Upper lobe of right lung (tissue), 1 donor: ENCODE measurements at regions not wholly inside any gene's neighbourhood (a gene's known extent, or its start where the extent isn't known, plus 50 kb on each side); places are given as distances from the start of the nearest gene placed in this dataset.
A peak's percentile ranks its signal among the peaks of the same experiment; 100 is the strongest.

ENCODE experiments used
- ATAC-seq: fragments of 200-7000 bp; cut with Tn5 transposase; one replicate; pipeline ENCODE4 v1.9.1; 2020; ENCODE audit warnings: mild to moderate bottlenecking, moderate library complexity
- DNase-seq: peaks from one replicate; pipeline ENCODE4 v3.0.0-alpha.2; 2020
- H3K27ac ChIP-seq: fragments of 200-600 bp; one replicate; pipeline ENCODE4 v1.8.0; 2022
- H3K27me3 ChIP-seq: fragments of 200-600 bp; one replicate; pipeline ENCODE4 v1.8.0; 2022; ENCODE audit warnings: mild to moderate bottlenecking
- H3K36me3 ChIP-seq: fragments of 200-600 bp; one replicate; pipeline ENCODE4 v1.8.0; 2022
- H3K4me1 ChIP-seq: fragments of 200-600 bp; one replicate; pipeline ENCODE4 v1.8.0; 2022
- H3K4me3 ChIP-seq: fragments of 200-600 bp; one replicate; pipeline ENCODE4 v1.8.0; 2022; ENCODE audit warnings: mild to moderate bottlenecking
- H3K9me3 ChIP-seq: fragments of 200-600 bp; one replicate; pipeline ENCODE4 v1.8.0; 2022
- intact Hi-C: fragments of 100-400 bp; cut with DNase I; formaldehyde crosslinking; loops from one replicate; pipeline ENCODE4 v1.11.0; 2022
- TF ChIP-seq, protein P1 (sequence below): fragments of 200-600 bp; IDR thresholded peaks from one replicate; pipeline ENCODE4 v1.8.0; 2022; ENCODE audit warnings: antibody characterized with exemption
- donor health status: DM: no; HTN: yes; CAD: no; lungs with severe emphysema.

DNA sequence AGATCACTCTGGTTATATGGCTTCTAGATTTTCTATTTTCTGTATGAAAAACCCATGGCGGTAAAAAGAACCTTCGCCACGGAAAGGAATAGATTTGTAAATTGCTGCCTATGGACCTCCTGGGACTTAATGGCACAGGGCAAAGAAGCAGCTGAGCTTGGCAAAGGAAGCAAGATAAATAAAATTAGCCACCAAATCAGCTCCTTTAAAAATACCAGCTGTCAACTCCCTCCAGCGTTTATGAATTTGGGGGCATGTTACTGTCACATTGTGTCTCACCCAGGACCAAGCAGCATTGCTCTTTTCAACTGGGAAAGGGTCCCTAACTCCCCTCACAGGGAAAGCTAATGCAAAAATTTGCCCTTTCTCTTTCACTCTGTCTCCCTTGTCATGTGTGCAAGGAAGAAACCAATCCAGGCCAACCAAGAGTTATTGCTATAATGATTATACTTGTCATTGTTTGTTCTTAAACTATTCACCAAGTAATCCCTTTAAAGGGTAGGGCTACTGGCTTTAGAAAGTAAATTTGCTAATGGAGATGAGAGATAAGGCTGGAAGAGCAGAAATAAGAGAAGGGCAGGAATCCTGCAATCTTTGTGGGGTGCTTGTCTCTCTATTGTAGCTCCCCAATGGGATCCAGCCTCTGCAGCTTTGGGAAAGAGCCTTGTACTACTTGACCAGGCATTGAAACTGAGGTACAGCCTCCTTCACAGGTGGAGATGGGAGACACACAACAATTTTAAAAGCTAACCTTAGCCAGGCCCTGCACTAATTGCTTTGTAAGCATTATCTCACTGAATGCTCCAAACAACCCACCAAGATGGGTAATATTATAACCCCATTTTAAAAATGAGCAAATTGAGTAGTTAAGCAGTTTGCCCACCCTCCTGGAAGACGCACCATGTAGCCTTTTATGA lies 119.1 kb upstream of the KLF7 start:
- Histone ChIP-seq H3K4me1 (peaks cover 5% of the 10 kb centered on the region), H3K27me3 (no peaks in the 10 kb centered on the region), H3K27ac (no peak overlapping the region), H3K36me3 (no peaks in the 10 kb centered on the region), H3K9me3 (no peaks in the 10 kb centered on the region), H3K4me3 (no peak overlapping the region)
- TF ChIP-seq, protein P1, sequence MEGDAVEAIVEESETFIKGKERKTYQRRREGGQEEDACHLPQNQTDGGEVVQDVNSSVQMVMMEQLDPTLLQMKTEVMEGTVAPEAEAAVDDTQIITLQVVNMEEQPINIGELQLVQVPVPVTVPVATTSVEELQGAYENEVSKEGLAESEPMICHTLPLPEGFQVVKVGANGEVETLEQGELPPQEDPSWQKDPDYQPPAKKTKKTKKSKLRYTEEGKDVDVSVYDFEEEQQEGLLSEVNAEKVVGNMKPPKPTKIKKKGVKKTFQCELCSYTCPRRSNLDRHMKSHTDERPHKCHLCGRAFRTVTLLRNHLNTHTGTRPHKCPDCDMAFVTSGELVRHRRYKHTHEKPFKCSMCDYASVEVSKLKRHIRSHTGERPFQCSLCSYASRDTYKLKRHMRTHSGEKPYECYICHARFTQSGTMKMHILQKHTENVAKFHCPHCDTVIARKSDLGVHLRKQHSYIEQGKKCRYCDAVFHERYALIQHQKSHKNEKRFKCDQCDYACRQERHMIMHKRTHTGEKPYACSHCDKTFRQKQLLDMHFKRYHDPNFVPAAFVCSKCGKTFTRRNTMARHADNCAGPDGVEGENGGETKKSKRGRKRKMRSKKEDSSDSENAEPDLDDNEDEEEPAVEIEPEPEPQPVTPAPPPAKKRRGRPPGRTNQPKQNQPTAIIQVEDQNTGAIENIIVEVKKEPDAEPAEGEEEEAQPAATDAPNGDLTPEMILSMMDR, result no peak
- ATAC-seq, result no peak
- intact Hi-C loops, result no loop called here
- no peak for DNase-seq

GRCh38 chr2:207285473-207285815 lies 119.7 kb upstream of the KLF7 start:
- DNase-seq, result no peak
- no peak for ATAC-seq
- no peak overlapping the region for H3K4me3 ChIP-seq
- TF ChIP-seq, protein P1, result no peak
- H3K27ac ChIP-seq, result no peak overlapping the region
- H3K36me3 ChIP-seq, result no peaks in the 10 kb centered on the region
- H3K27me3 ChIP-seq, result no peaks in the 10 kb centered on the region
- peaks cover 5% of the 10 kb centered on the region for H3K4me1 ChIP-seq
- intact Hi-C loops, result no loop called here
- no peaks in the 10 kb centered on the region for H3K9me3 ChIP-seq

DNA sequence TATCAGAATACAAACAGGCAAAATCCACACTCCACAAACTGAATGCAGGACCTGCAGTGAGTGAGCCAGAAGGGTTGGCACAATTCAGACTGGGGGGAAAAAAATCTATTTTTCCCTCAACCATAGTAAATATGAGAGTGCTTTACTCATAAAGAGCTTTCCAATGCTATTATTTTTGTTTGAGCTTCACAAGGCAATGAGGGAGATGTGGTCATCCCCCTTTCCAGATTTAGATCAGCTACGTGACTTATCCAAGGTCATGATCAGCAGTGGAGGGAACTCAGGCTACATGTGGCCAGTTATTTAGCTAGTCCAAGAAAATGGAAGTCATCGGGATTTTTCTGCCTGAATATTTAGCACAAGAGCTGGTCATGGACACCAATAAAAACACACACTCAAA lies 120.4 kb upstream of the KLF7 start:
- ATAC-seq (no peak), DNase-seq (no peak)
- Histone ChIP-seq H3K36me3 (no peaks in the 10 kb centered on the region), H3K4me1 (peaks cover 5% of the 10 kb centered on the region), H3K4me3 (no peak overlapping the region), H3K9me3 (no peaks in the 10 kb centered on the region), H3K27me3 (no peaks in the 10 kb centered on the region), H3K27ac (no peak overlapping the region)
- TF ChIP-seq, protein P1, result no peak
- intact Hi-C loops, result no loop called here

DNA sequence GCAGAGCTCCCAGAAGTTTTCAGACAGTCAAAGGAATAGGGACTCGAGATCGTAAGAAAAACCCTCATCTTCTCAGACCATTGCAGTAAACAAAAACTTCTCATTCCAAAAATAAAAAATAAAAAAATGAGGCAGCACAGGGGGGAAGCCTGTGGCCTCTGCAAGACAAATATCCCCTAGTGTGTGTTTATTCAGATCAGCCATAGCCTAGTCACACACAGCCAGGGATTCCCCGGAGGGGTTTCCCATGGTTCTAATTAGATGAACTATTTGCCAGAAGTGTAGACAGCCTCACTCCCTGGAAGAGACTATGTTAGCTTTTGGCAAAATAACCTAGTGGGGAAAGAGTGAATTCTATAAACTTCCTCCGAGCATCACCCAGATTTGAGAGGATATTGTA lies 122.9 kb upstream of the KLF7 start:
- H3K4me1 ChIP-seq, result peaks cover 5% of the 10 kb centered on the region
- no peak overlapping the region for H3K4me3 ChIP-seq
- no peaks in the 10 kb centered on the region for H3K9me3 ChIP-seq
- ATAC-seq, result no peak
- TF ChIP-seq, protein P1, result no peak
- intact Hi-C loops, result no loop called here
- H3K36me3 ChIP-seq, result no peaks in the 10 kb centered on the region
- no peak for DNase-seq
- H3K27me3 ChIP-seq, result no peaks in the 10 kb centered on the region
- no peak overlapping the region for H3K27ac ChIP-seq

- peaks cover 5% of the 10 kb centered on the region for H3K4me1 ChIP-seq
- DNase-seq (no peak), ATAC-seq (peak; percentile 14)
- intact Hi-C loops, result no loop called here
- TF ChIP-seq, protein P1, result no peak
- no peaks in the 10 kb centered on the region for H3K9me3 ChIP-seq
- no peak overlapping the region for H3K4me3 ChIP-seq
- H3K27ac ChIP-seq, result no peak overlapping the region
- no peaks in the 10 kb centered on the region for H3K27me3 ChIP-seq
- H3K36me3 ChIP-seq, result no peaks in the 10 kb centered on the region
These were observed 123.7 kb upstream of the KLF7 start for GRCh38 chr2:207289295-207290018.
